ENCODE measurements at regions not wholly inside any gene's neighbourhood (a gene's known extent, or its start where the extent isn't known, plus 50 kb on each side); places are given as distances from the start of the nearest gene placed in this dataset.

- Histone ChIP-seq H3K27me3 (no peaks in the 10 kb centered on the region), H3K27ac (no peak overlapping the region), H3K9me3 (no peaks in the 10 kb centered on the region), H3K36me3 (no peaks in the 10 kb centered on the region), H3K4me1 (no peaks in the 10 kb centered on the region), H3K4me3 (no peak overlapping the region)
- TF ChIP-seq CTCF (IDR thresholded peaks at IDR 0.05) (no peak), POLR2A (IDR thresholded peaks at IDR 0.05) (no peak)
- DNase-seq, result no peak
Measured at GRCh38 chr5:77146896-77147295, 59.8 kb upstream of the ZBED3 start.

GRCh38 chr5:77145666-77146065 lies 58.6 kb upstream of the ZBED3 start:
- Histone ChIP-seq H3K9me3 (no peaks in the 10 kb centered on the region), H3K36me3 (no peaks in the 10 kb centered on the region), H3K4me3 (no peak overlapping the region), H3K4me1 (no peaks in the 10 kb centered on the region), H3K27ac (no peak overlapping the region), H3K27me3 (no peaks in the 10 kb centered on the region)
- TF ChIP-seq CTCF (IDR thresholded peaks at IDR 0.05) (no peak), POLR2A (IDR thresholded peaks at IDR 0.05) (no peak)
- no peak for DNase-seq

- H3K4me3 ChIP-seq, result no peak overlapping the region
- TF ChIP-seq CTCF (IDR thresholded peaks at IDR 0.05), result no peak
- TF ChIP-seq POLR2A (IDR thresholded peaks at IDR 0.05), result no peak
- no peak overlapping the region for H3K27ac ChIP-seq
- no peaks in the 10 kb centered on the region for H3K27me3 ChIP-seq
- DNase-seq, result no peak
- H3K9me3 ChIP-seq, result no peaks in the 10 kb centered on the region
- no peaks in the 10 kb centered on the region for H3K36me3 ChIP-seq
- H3K4me1 ChIP-seq, result no peaks in the 10 kb centered on the region
Measured at GRCh38 chr5:77144837-77145139, 57.7 kb upstream of the ZBED3 start.

GRCh38 chr5:77143998-77144836 lies 57.1 kb upstream of the ZBED3 start:
- no peaks in the 10 kb centered on the region for H3K36me3 ChIP-seq
- no peaks in the 10 kb centered on the region for H3K9me3 ChIP-seq
- no peaks in the 10 kb centered on the region for H3K4me1 ChIP-seq
- H3K4me3 ChIP-seq, result no peak overlapping the region
- no peaks in the 10 kb centered on the region for H3K27me3 ChIP-seq
- peak in 2 of 3 donors; percentile 49 to 79 for DNase-seq
- H3K27ac ChIP-seq, result no peak overlapping the region
- TF ChIP-seq CTCF (IDR thresholded peaks at IDR 0.05) (peak; percentile 37 to 74 (median 68)), POLR2A (IDR thresholded peaks at IDR 0.05) (no peak)

GRCh38 chr5:77140350-77140749 lies 53.3 kb upstream of the ZBED3 start:
- DNase-seq, result no peak
- H3K4me3 ChIP-seq, result no peak overlapping the region
- H3K9me3 ChIP-seq, result no peaks in the 10 kb centered on the region
- TF ChIP-seq POLR2A (IDR thresholded peaks at IDR 0.05), result no peak
- TF ChIP-seq CTCF (IDR thresholded peaks at IDR 0.05), result no peak
- no peaks in the 10 kb centered on the region for H3K27me3 ChIP-seq
- no peaks in the 10 kb centered on the region for H3K36me3 ChIP-seq
- H3K27ac ChIP-seq, result no peak overlapping the region
- H3K4me1 ChIP-seq, result no peaks in the 10 kb centered on the region
